PC-3 (cell line): ENCODE measurements at regions not wholly inside any gene's neighbourhood (a gene's known extent, or its start where the extent isn't known, plus 50 kb on each side); places are given as distances from the start of the nearest gene placed in this dataset.

Experiments used
- EZH2 ChIP-seq: fragments of 300-600 bp; sonication (generic); IDR thresholded peaks from one replicate; pipeline ENCODE4 v1.6.1; 2017; ENCODE audit warnings: antibody characterized with exemption, mild to moderate bottlenecking, low read length; ENCODE audit not compliant: unreplicated experiment
- EZH2phosphoT487 ChIP-seq: fragments of 300-600 bp; sonication (generic); IDR thresholded peaks from 2 replicates; pipeline ENCODE4 v1.6.1; 2018; ENCODE audit warnings: mild to moderate bottlenecking, antibody characterized with exemption, low read length, borderline replicate concordance
- TF ChIP-seq, protein P1 (sequence below): fragments of 300-600 bp; sonication (generic); conservative IDR thresholded peaks from 2 replicates; pipeline ENCODE4 v1.5.1; 2017; ENCODE audit warnings: antibody characterized with exemption, low read depth, mild to moderate bottlenecking, low read length

DNA sequence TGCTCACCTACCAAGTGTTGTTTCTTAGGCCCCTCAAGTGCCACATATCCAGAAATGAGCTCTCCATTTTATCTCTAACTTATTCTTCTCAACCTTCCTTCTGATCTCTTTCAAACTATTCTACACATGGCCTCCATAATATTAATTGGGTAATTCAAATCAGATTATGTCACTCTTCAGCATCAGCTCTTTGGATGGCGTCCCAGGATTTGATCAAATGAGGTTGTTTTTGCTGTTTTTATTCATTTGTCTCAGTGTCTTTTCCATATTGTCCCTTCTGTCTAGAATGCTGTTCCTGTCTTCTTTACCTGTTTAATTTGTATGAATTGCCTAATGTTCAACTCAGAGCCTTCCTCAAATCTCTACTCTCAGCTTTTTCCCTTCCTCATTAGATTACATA, 234.6 kb upstream of the CXCL12 start:
- TF ChIP-seq, protein P1, sequence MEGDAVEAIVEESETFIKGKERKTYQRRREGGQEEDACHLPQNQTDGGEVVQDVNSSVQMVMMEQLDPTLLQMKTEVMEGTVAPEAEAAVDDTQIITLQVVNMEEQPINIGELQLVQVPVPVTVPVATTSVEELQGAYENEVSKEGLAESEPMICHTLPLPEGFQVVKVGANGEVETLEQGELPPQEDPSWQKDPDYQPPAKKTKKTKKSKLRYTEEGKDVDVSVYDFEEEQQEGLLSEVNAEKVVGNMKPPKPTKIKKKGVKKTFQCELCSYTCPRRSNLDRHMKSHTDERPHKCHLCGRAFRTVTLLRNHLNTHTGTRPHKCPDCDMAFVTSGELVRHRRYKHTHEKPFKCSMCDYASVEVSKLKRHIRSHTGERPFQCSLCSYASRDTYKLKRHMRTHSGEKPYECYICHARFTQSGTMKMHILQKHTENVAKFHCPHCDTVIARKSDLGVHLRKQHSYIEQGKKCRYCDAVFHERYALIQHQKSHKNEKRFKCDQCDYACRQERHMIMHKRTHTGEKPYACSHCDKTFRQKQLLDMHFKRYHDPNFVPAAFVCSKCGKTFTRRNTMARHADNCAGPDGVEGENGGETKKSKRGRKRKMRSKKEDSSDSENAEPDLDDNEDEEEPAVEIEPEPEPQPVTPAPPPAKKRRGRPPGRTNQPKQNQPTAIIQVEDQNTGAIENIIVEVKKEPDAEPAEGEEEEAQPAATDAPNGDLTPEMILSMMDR = no peak
- TF ChIP-seq EZH2 (no peak), EZH2phosphoT487 (no peak)
